Activated naive CD4-positive, alpha-beta T cell treated with anti-CD3 and anti-CD28 coated beads, Interleukin-2, amount 50 U/mL, for 72 hours (primary cell): ENCODE measurements at regions not wholly inside any gene's neighbourhood (a gene's known extent, or its start where the extent isn't known, plus 50 kb on each side); places are given as distances from the start of the nearest gene placed in this dataset.

Source experiments
- ATAC-seq, 2 donors: fragments of 150-1000 bp; cut with Tn5 transposase; 2 replicates each; pipeline ENCODE4 v1.10.0; 2021; ENCODE audit warnings: mild to moderate bottlenecking in 2 of 2, moderate library complexity in 2 of 2
- DNase-seq, 2 donors: peaks; one replicate each; pipeline ENCODE4 v3.0.0; 2021 to 2022; ENCODE audit warnings: low spot score in 2 of 2
- H3K27ac Mint-ChIP-seq, 2 donors: one replicate each; pipeline ENCODE4 v1.8.0; 2022; ENCODE audit warnings: mild to moderate bottlenecking in 2 of 2, mixed read lengths in 2 of 2
- H3K36me3 Mint-ChIP-seq, 2 donors: one replicate each; pipeline ENCODE4 v1.8.0; 2022; ENCODE audit warnings: mixed read lengths in 2 of 2
- H3K9me3 Mint-ChIP-seq, 2 donors: one replicate each; pipeline ENCODE4 v1.8.0; 2022; ENCODE audit warnings: mixed read lengths in 2 of 2

DNA sequence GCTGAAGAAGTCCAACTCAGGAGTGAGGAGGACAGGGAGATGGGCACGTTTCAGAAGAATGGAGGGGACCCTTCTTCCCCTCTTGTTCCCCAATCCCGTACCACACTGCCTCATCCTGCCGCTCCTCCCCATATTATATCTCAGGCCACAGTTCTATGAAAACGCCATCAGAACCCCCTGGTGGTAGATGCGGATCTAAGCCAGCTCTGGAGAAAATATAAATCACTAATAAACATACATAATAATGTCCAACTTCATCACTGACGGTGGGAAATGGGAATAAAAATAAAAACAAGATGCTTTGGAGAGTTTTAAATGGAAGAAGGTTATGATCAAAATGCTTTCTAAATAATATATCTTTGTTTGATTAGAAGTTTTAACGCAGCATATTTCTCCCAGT lies 400.3 kb downstream of the CADM1 start:
- peaks cover 0 to 3% of the 10 kb centered on the region in 2 donors for H3K9me3 Mint-ChIP-seq
- DNase-seq (no peak), ATAC-seq (no peak)
- no peaks in the 10 kb centered on the region for H3K36me3 Mint-ChIP-seq
- H3K27ac Mint-ChIP-seq, result no peak overlapping the region

DNA sequence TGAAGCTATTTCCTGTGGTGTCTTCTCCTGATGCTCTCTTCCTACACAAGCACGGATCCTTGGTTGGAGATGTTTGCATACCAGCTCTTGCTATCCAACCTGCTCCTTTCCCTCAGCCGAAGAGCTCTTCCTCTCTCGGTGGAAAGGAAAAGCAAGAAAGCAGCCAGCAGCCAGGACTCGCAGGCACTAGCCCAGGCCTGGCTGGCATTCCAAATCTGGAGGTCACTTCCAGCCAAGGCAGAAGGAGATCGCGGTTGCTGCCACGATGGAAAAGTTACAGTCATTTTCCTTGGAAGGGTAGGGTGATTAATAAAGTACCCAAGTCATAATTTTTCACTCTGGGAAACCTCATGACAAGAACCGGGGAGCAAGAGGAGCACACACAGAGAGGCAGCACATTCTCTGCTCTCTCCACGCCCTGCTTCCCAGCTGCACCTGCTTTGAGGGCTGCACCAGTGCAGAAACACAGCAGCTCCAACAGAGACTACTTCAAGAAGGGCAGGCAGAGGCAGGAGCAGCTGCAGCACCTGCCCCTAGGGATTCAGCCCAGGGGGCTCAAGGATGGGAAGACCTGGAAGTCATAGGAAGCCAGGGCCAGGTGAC lies 399.3 kb downstream of the CADM1 start:
- Mint-ChIP-seq H3K27ac (no peak overlapping the region), H3K36me3 (no peaks in the 10 kb centered on the region), H3K9me3 (peaks cover 0 to 3% of the 10 kb centered on the region in 2 donors)
- ATAC-seq (no peak), DNase-seq (no peak)

DNA sequence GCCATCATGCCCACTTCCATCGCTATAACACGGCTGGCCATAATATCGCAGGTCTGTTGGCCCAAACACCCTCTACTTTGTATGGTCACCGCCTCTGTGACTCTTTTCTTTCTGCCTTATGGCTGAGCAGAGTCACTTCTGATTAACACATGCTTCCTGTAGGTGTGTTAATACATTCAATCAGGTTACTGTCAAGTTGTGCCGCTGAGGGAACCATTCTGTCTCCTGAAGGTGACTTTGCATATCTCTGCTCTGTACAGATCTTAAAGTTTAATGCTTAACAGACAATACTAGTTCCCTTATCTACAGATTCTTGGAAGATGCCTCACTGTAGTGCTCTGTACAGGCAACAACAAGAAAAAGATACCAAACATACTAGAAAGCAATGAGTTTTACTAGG lies 393.1 kb downstream of the CADM1 start:
- peaks cover 0 to 3% of the 10 kb centered on the region in 2 donors for H3K9me3 Mint-ChIP-seq
- DNase-seq, result no peak
- ATAC-seq, result no peak
- no peaks in the 10 kb centered on the region for H3K36me3 Mint-ChIP-seq
- no peak overlapping the region for H3K27ac Mint-ChIP-seq

DNA sequence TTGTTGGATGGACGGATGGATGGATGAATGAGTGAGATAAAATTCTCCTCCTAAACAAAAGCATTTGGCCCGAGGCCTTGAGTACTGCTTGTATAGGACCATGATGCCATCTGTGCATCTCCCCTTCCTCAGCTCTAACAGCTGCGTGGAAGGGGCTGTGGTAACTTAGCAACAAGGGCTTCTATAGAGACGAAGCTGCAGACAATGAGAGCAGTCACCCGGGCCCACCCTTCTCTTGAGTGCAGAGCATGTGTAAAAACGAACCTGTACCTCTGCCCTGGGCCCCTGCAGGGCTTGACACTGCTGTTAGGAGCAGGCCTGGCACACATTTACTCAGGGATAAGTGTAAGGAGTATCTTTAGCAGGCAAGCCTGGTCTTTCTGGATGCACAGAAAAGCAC lies 391.5 kb downstream of the CADM1 start:
- Mint-ChIP-seq H3K9me3 (peaks cover 0 to 3% of the 10 kb centered on the region in 2 donors), H3K27ac (no peak overlapping the region), H3K36me3 (no peaks in the 10 kb centered on the region)
- no peak for DNase-seq
- ATAC-seq, result no peak

DNA sequence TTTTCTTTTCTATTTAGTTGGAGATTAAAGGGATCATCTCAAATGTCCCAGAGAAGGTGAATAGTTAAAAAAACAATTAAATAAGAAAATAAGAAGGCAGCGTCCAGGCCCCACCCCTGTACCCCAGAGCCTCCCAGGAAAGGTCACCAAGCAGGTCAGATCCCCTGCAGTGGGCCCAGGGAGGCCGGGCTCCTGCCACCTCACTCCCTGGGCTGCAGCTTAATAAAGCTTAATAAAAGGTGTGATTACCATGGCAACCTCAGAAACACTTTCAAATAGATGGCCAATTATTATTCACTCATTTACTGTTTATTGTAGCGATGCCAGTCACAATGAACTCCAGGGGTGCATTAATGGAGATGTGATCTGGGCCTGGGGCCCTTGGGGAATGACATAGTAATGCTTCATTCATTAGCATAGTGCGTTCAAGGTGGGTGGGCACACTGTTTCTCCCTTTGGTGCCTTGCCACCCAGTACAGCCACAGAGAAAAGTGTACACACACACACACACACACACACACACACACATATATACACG lies 386.2 kb downstream of the CADM1 start:
- Mint-ChIP-seq H3K9me3 (no peaks in the 10 kb centered on the region), H3K27ac (no peak overlapping the region), H3K36me3 (no peaks in the 10 kb centered on the region)
- no peak for ATAC-seq
- no peak for DNase-seq

DNA sequence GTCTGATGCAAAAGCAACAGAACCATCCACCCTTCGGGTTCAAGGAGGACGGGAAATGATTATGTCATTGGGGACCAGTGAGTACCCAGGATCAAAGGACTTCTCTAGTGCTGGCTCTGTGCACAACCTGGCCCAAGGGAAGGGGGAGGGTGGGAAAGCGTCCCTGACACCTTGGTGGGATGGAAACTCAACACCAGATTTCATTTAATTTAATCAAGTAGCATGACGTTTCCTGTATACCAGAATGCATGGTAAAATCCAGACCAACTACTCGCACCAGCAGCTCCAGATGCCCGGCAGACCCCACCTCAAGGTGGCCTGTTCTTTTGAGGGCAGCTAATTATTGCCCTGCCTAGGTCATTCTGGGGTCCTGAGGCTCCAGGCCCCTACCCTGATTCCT lies 385.1 kb downstream of the CADM1 start:
- H3K36me3 Mint-ChIP-seq, result no peaks in the 10 kb centered on the region
- no peaks in the 10 kb centered on the region for H3K9me3 Mint-ChIP-seq
- DNase-seq, result no peak
- no peak overlapping the region for H3K27ac Mint-ChIP-seq
- no peak for ATAC-seq
